ENCODE measurements at regions not wholly inside any gene's neighbourhood (a gene's known extent, or its start where the extent isn't known, plus 50 kb on each side); places are given as distances from the start of the nearest gene placed in this dataset.
"Not testable (repeated sequence)": the region's sequence is repeated elsewhere in the genome, so short reads cannot be mapped to it uniquely, and the experiment has no call there.

DNA sequence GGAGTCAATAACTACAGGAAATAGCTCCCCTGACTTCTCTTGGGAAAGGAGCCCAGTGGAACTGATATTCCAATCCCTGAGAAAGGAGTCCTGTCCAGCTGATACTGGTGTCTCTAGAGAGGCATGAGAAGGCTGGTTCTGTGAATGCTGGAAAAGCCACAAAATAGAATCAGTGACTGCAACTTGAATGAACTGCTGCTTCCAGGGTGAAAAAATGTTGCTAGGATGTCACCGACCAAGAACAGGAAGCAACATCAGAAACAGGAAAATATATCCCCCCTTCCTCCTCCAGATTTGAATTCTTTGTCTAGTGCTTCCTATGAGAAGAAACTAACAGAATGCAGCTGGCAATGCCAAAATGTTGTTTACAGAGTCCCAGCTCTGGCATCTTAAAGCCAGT lies 269.3 kb upstream of the LYPLAL1 start:
- Mint-ChIP-seq H3K4me1 (no peaks in the 10 kb centered on the region), H3K4me3 (no peak overlapping the region)

GRCh38 chr1:218916720-218917119 lies 257.0 kb upstream of the LYPLAL1 start:
- no peaks in the 10 kb centered on the region for H3K9me3 Mint-ChIP-seq
- H3K4me1 Mint-ChIP-seq: no peaks in the 10 kb centered on the region
- H3K27me3 Mint-ChIP-seq: no peaks in the 10 kb centered on the region
- ChIA-PET CTCF (no interaction called here), POLR2A (no interaction called here)
- no peak overlapping the region for H3K4me3 Mint-ChIP-seq
- DNase-seq: no peak
- no peak overlapping the region for H3K27ac Mint-ChIP-seq
- no peaks in the 10 kb centered on the region for H3K36me3 Mint-ChIP-seq (ENCODE audit: low read depth)

More for the DNA sequence above, 269.3 kb upstream of the LYPLAL1 start:
- no peaks in the 10 kb centered on the region for H3K9me3 Mint-ChIP-seq
- ChIA-PET POLR2A (no interaction called here), CTCF (no interaction called here)
- H3K27ac Mint-ChIP-seq: no peak overlapping the region
- DNase-seq: no peak
- no peaks in the 10 kb centered on the region for H3K27me3 Mint-ChIP-seq
- H3K36me3 Mint-ChIP-seq (ENCODE audit: low read depth): no peaks in the 10 kb centered on the region

GRCh38 chr1:218917656-218918055 lies 256.0 kb upstream of the LYPLAL1 start:
- CTCF ChIA-PET: no interaction called here
- Mint-ChIP-seq H3K27me3 (no peaks in the 10 kb centered on the region), H3K27ac (no peak overlapping the region), H3K36me3 (ENCODE audit: low read depth) (no peaks in the 10 kb centered on the region), H3K9me3 (no peaks in the 10 kb centered on the region), H3K4me1 (no peaks in the 10 kb centered on the region), H3K4me3 (no peak overlapping the region)
- POLR2A ChIA-PET: no interaction called here
- DNase-seq: no peak

- no peaks in the 10 kb centered on the region for H3K27me3 Mint-ChIP-seq
- H3K4me1 Mint-ChIP-seq: no peaks in the 10 kb centered on the region
- H3K36me3 Mint-ChIP-seq (ENCODE audit: low read depth): no peaks in the 10 kb centered on the region
- POLR2A ChIA-PET: no interaction called here
- CTCF ChIA-PET: interaction anchor here (0.8 kb wide), 1 partner anchor 16 kb away, joined by 4 read pairs; no protein-coding TSS in a partner anchor
- DNase-seq: no peak
- H3K4me3 Mint-ChIP-seq: no peak overlapping the region
- no peaks in the 10 kb centered on the region for H3K9me3 Mint-ChIP-seq
- H3K27ac Mint-ChIP-seq: no peak overlapping the region
Observed at GRCh38 chr1:218925777-218926176, 247.9 kb upstream of the LYPLAL1 start.

GRCh38 chr1:218926631-218927030 lies 247.0 kb upstream of the LYPLAL1 start:
- no peaks in the 10 kb centered on the region for H3K4me1 Mint-ChIP-seq
- H3K36me3 Mint-ChIP-seq (ENCODE audit: low read depth): no peaks in the 10 kb centered on the region
- no peak for DNase-seq
- H3K9me3 Mint-ChIP-seq: no peaks in the 10 kb centered on the region
- POLR2A ChIA-PET: no interaction called here
- H3K27me3 Mint-ChIP-seq: no peaks in the 10 kb centered on the region
- no peak overlapping the region for H3K4me3 Mint-ChIP-seq
- no peak overlapping the region for H3K27ac Mint-ChIP-seq
- CTCF ChIA-PET: no interaction called here

DNA sequence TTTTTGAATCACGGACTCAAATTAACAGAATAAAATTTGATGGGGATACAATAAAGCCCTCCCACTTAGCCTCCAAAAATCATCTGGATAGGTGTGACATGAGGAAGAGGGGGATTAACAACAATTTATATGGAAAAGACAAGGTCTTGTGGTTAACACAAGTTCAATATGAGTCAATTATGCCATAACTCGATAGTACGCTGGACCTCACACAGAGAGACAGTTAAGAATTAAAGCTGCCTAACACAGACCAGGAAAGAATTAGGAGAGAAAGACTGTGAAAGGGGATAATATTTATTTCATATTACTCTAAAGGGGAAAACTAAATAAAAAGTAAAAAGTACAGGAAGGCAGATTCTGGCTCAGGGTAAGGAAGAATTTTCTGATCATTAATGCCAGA lies 243.7 kb upstream of the LYPLAL1 start:
- DNase-seq: no peak
- H3K4me3 Mint-ChIP-seq: no peak overlapping the region
- no peaks in the 10 kb centered on the region for H3K4me1 Mint-ChIP-seq
- POLR2A ChIA-PET: no interaction called here
- no peaks in the 10 kb centered on the region for H3K36me3 Mint-ChIP-seq (ENCODE audit: low read depth)
- H3K9me3 Mint-ChIP-seq: no peaks in the 10 kb centered on the region
- CTCF ChIA-PET: interaction anchor here (1.0 kb wide), 1 partner anchor 62 kb away, joined by 4 read pairs; no protein-coding TSS in a partner anchor
- H3K27ac Mint-ChIP-seq: no peak overlapping the region
- no peaks in the 10 kb centered on the region for H3K27me3 Mint-ChIP-seq

DNA sequence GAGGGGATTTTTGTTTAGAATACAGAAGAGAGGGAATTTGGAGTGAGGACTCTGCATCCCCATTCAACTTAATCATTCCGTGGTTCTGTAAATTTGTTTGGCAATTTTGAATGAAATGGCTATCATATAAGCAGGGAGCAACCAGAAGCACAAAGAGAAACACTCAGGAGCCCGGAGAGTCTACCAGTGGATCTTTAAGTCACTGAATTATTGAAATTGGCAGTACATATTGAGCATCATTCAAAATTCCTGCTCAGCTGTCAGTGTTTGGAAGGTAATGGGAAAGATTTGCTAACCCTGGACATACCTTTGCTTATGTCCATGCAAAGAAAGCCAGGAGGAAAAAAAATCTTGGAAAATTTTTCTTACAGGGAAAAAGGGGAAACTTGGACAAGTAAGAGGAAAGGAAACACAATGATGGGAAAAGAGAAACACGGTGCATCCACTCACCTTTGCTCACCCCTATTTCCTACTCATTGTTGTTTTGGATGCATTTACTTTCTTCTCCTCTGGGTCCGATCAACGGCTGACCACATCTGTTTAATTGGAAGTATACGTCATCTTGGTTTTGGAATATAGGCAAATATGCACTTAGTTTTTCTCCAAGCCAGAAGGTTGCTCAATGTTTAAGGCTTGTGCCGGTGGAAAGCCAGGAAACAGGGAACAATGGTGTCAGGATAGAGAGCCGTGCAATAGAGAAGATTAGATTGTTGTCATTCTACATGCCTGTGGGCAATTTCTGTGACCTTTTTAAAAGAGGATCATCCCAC lies 243.0 kb upstream of the LYPLAL1 start:
- H3K27ac Mint-ChIP-seq: no peak overlapping the region
- H3K36me3 Mint-ChIP-seq (ENCODE audit: low read depth): no peaks in the 10 kb centered on the region
- no peaks in the 10 kb centered on the region for H3K4me1 Mint-ChIP-seq
- no peak for DNase-seq
- no peaks in the 10 kb centered on the region for H3K27me3 Mint-ChIP-seq
- POLR2A ChIA-PET: no interaction called here
- no peaks in the 10 kb centered on the region for H3K9me3 Mint-ChIP-seq
- CTCF ChIA-PET: interaction anchor here (1.0 kb wide), 1 partner anchor 62 kb away, joined by 4 read pairs; no protein-coding TSS in a partner anchor
- no peak overlapping the region for H3K4me3 Mint-ChIP-seq

GRCh38 chr1:218931324-218931723 lies 242.4 kb upstream of the LYPLAL1 start:
- H3K36me3 Mint-ChIP-seq (ENCODE audit: low read depth): no peaks in the 10 kb centered on the region
- ChIA-PET CTCF (no interaction called here), POLR2A (no interaction called here)
- no peak overlapping the region for H3K4me3 Mint-ChIP-seq
- no peaks in the 10 kb centered on the region for H3K9me3 Mint-ChIP-seq
- H3K27ac Mint-ChIP-seq: no peak overlapping the region
- H3K27me3 Mint-ChIP-seq: no peaks in the 10 kb centered on the region
- DNase-seq: no peak
- H3K4me1 Mint-ChIP-seq: no peaks in the 10 kb centered on the region

DNA sequence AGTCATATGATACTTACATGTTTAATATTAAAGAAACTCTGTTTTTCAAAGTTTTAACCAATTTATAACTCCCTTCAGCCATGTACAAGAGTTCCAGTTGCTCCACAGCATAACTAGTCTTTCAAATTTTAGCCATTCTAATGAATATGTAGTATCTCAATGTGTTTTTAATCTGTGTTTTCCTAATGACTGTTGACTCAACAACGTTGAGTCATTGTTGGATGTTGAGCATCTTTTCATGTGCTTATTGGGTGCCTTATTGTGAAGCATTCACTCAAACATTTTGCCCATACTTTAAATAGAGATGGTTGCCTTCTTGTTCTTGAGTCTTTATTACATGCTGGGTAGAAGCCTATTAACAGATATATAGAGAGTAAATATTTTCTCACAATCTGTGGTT lies 240.2 kb upstream of the LYPLAL1 start:
- no peak for DNase-seq
- Mint-ChIP-seq H3K27me3 (no peaks in the 10 kb centered on the region), H3K27ac (no peak overlapping the region)

DNA sequence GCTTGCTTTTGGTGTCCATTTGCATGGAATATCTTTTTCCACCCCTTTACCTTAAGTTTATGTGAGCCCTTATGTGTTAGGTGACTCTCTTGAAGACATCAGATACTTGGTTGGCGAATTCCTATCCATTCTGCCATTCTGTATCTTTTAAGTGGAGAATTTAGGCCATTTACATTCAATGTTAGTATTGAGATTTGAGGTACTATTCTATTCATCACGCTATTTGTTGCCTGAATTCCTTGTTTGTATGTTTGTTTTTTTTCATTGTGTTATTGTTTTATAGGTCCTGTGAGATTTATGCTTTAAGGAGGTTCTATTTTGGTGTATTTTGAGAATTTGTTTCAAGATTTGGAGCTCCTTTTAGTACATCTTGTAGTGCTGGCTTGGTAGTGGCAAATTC lies 238.3 kb upstream of the LYPLAL1 start:
- H3K4me3 Mint-ChIP-seq; DNase-seq; H3K27me3 Mint-ChIP-seq; CTCF ChIA-PET; H3K9me3 Mint-ChIP-seq; POLR2A ChIA-PET; H3K27ac Mint-ChIP-seq; H3K36me3 Mint-ChIP-seq (ENCODE audit: low read depth); H3K4me1 Mint-ChIP-seq: not testable (repeated sequence)

More for the DNA sequence above, 240.2 kb upstream of the LYPLAL1 start:
- no peaks in the 10 kb centered on the region for H3K9me3 Mint-ChIP-seq
- H3K4me1 Mint-ChIP-seq: no peaks in the 10 kb centered on the region
- CTCF ChIA-PET: no interaction called here
- POLR2A ChIA-PET: no interaction called here
- H3K4me3 Mint-ChIP-seq: no peak overlapping the region
- no peaks in the 10 kb centered on the region for H3K36me3 Mint-ChIP-seq (ENCODE audit: low read depth)

- H3K27me3 Mint-ChIP-seq: no peaks in the 10 kb centered on the region
- H3K4me1 Mint-ChIP-seq: no peaks in the 10 kb centered on the region
- H3K4me3 Mint-ChIP-seq: no peak overlapping the region
- no peaks in the 10 kb centered on the region for H3K9me3 Mint-ChIP-seq
- no peak overlapping the region for H3K27ac Mint-ChIP-seq
- POLR2A ChIA-PET: no interaction called here
- CTCF ChIA-PET: no interaction called here
- H3K36me3 Mint-ChIP-seq (ENCODE audit: low read depth): no peaks in the 10 kb centered on the region
- DNase-seq: no peak
Observed at GRCh38 chr1:218938259-218938658, 235.4 kb upstream of the LYPLAL1 start.

DNA sequence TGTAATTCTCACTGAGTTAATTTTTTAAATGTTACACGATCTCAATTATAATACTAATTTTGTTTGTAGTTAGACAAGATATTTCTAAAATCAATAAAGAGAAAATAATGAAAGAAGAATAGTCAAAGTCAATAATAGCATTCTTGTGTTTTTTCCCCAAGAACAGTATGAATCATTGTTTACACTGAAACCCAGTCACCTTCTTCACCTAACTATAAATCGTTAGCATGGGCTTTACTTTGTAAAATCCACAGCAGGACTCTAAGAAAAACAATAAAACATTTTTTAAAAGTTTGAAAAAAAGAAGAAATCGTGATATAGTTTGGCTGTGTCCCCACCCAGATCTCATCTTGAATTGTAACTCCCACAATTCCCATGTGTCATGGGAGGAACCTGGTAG lies 234.6 kb upstream of the LYPLAL1 start:
- POLR2A ChIA-PET: no interaction called here
- DNase-seq: no peak
- H3K27me3 Mint-ChIP-seq: no peaks in the 10 kb centered on the region
- no peak overlapping the region for H3K4me3 Mint-ChIP-seq
- CTCF ChIA-PET: no interaction called here
- H3K4me1 Mint-ChIP-seq: no peaks in the 10 kb centered on the region
- H3K36me3 Mint-ChIP-seq (ENCODE audit: low read depth): no peaks in the 10 kb centered on the region
- no peak overlapping the region for H3K27ac Mint-ChIP-seq
- H3K9me3 Mint-ChIP-seq: no peaks in the 10 kb centered on the region

GRCh38 chr1:218942431-218942830 lies 231.2 kb upstream of the LYPLAL1 start:
- ChIA-PET POLR2A (no interaction called here), CTCF (no interaction called here)
- H3K27me3 Mint-ChIP-seq: no peaks in the 10 kb centered on the region
- no peak for DNase-seq
- H3K4me3 Mint-ChIP-seq: no peak overlapping the region
- no peaks in the 10 kb centered on the region for H3K36me3 Mint-ChIP-seq (ENCODE audit: low read depth)
- no peaks in the 10 kb centered on the region for H3K4me1 Mint-ChIP-seq
- no peak overlapping the region for H3K27ac Mint-ChIP-seq
- H3K9me3 Mint-ChIP-seq: no peaks in the 10 kb centered on the region

DNA sequence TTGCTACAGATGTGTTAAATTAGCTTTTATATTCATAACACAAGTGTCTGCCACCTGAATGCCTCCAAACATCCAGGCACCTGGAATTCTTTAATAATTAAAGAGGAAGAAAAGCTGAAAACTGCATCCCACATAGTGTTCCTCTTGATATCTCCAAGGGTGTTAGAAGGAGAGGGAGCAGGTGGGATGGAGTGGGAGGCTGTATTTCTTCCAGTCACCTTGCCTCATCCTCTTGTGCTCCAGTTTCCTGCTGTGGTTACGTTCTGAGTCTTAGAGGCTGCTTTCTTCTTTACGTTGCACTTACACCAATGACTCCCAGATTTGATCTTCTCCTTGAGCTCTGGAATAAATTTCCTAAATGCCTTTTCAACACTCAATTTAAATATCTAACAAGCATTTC lies 230.3 kb upstream of the LYPLAL1 start:
- POLR2A ChIA-PET: no interaction called here
- no peaks in the 10 kb centered on the region for H3K27me3 Mint-ChIP-seq
- no peaks in the 10 kb centered on the region for H3K4me1 Mint-ChIP-seq
- no peak overlapping the region for H3K27ac Mint-ChIP-seq
- peaks cover under 1% of the 10 kb centered on the region for H3K9me3 Mint-ChIP-seq
- H3K36me3 Mint-ChIP-seq (ENCODE audit: low read depth): no peaks in the 10 kb centered on the region
- DNase-seq: no peak
- no peak overlapping the region for H3K4me3 Mint-ChIP-seq
- CTCF ChIA-PET: no interaction called here
